ENCODE measurements at regions not wholly inside any gene's neighbourhood (a gene's known extent, or its start where the extent isn't known, plus 50 kb on each side); places are given as distances from the start of the nearest gene placed in this dataset.

GRCh38 chr5:158644301-158644700 lies 455.4 kb downstream of the EBF1 start:
- intact Hi-C loops (cut with DNase I), result no loop called here
- Histone ChIP-seq H3K4me3 (no peak overlapping the region), H3K9ac (ENCODE audit: low read depth in 2 of 2, low read length in 2 of 2) (no peak overlapping the region), H3K27ac (no peak overlapping the region), H3K9me3 (no peaks in the 10 kb centered on the region), H3K27me3 (no peaks in the 10 kb centered on the region), H3K4me1 (no peaks in the 10 kb centered on the region), H3K36me3 (no peaks in the 10 kb centered on the region)
- no peak for TF ChIP-seq CTCF (IDR thresholded peaks at IDR 0.05)
- DNase-seq, result no peak

- no peak for TF ChIP-seq CTCF (IDR thresholded peaks at IDR 0.05)
- H3K36me3 ChIP-seq, result no peaks in the 10 kb centered on the region
- no peak for DNase-seq
- H3K9me3 ChIP-seq, result no peaks in the 10 kb centered on the region
- no peak overlapping the region for H3K27ac ChIP-seq
- no peaks in the 10 kb centered on the region for H3K4me1 ChIP-seq
- intact Hi-C loops (cut with DNase I), result no loop called here
- no peaks in the 10 kb centered on the region for H3K27me3 ChIP-seq
- no peak overlapping the region for H3K4me3 ChIP-seq
- H3K9ac ChIP-seq (ENCODE audit: low read depth in 2 of 2, low read length in 2 of 2), result no peak overlapping the region
Observed at GRCh38 chr5:158643840-158644239, 455.9 kb downstream of the EBF1 start.

- intact Hi-C loops (cut with DNase I), result no loop called here
- H3K9ac ChIP-seq (ENCODE audit: low read depth in 2 of 2, low read length in 2 of 2), result no peak overlapping the region
- no peaks in the 10 kb centered on the region for H3K9me3 ChIP-seq
Observed at GRCh38 chr5:158642879-158643278, 456.8 kb downstream of the EBF1 start.

GRCh38 chr5:158641016-158641415 lies 458.7 kb downstream of the EBF1 start:
- TF ChIP-seq CTCF (IDR thresholded peaks at IDR 0.05), result no peak
- Histone ChIP-seq H3K36me3 (no peaks in the 10 kb centered on the region), H3K4me1 (no peaks in the 10 kb centered on the region), H3K4me3 (no peak overlapping the region), H3K27ac (no peak overlapping the region), H3K9me3 (no peaks in the 10 kb centered on the region), H3K27me3 (no peaks in the 10 kb centered on the region), H3K9ac (ENCODE audit: low read depth in 2 of 2, low read length in 2 of 2) (no peak overlapping the region)
- intact Hi-C loops (cut with DNase I), result no loop called here
- DNase-seq, result no peak

More at GRCh38 chr5:158642879-158643278, 456.8 kb downstream of the EBF1 start:
- no peaks in the 10 kb centered on the region for H3K36me3 ChIP-seq
- H3K4me1 ChIP-seq, result no peaks in the 10 kb centered on the region
- no peak overlapping the region for H3K27ac ChIP-seq
- no peak overlapping the region for H3K4me3 ChIP-seq
- no peak for DNase-seq
- TF ChIP-seq CTCF (IDR thresholded peaks at IDR 0.05), result no peak
- H3K27me3 ChIP-seq, result no peaks in the 10 kb centered on the region

GRCh38 chr5:158640593-158640980 lies 459.1 kb downstream of the EBF1 start:
- Histone ChIP-seq H3K9me3 (no peaks in the 10 kb centered on the region), H3K36me3 (no peaks in the 10 kb centered on the region), H3K4me1 (no peaks in the 10 kb centered on the region), H3K9ac (ENCODE audit: low read depth in 2 of 2, low read length in 2 of 2) (no peak overlapping the region), H3K4me3 (no peak overlapping the region), H3K27ac (no peak overlapping the region), H3K27me3 (no peaks in the 10 kb centered on the region)
- no peak for DNase-seq
- TF ChIP-seq CTCF (IDR thresholded peaks at IDR 0.05), result no peak
- intact Hi-C loops (cut with DNase I), result no loop called here

Measured in colonic mucosa (tissue), 4 donors.